GM12875 (cell line): ENCODE measurements at regions not wholly inside any gene's neighbourhood (a gene's known extent, or its start where the extent isn't known, plus 50 kb on each side); places are given as distances from the start of the nearest gene placed in this dataset.

Experiments used
- H3K4me3 ChIP-seq: one replicate; pipeline ENCODE4 v1.5.1; 2011; ENCODE audit warnings: low read depth, low read length, control low read depth
- TF ChIP-seq, protein P1 (sequence below): IDR thresholded peaks from 2 replicates; pipeline ENCODE4 v1.5.1; 2011; ENCODE audit warnings: low read depth, mild to moderate bottlenecking, control low read depth, inconsistent platforms, low read length, moderate library complexity, borderline replicate concordance; ENCODE audit not compliant: insufficient read depth

- H3K4me3 ChIP-seq: no peak overlapping the region
- TF ChIP-seq, protein P1, sequence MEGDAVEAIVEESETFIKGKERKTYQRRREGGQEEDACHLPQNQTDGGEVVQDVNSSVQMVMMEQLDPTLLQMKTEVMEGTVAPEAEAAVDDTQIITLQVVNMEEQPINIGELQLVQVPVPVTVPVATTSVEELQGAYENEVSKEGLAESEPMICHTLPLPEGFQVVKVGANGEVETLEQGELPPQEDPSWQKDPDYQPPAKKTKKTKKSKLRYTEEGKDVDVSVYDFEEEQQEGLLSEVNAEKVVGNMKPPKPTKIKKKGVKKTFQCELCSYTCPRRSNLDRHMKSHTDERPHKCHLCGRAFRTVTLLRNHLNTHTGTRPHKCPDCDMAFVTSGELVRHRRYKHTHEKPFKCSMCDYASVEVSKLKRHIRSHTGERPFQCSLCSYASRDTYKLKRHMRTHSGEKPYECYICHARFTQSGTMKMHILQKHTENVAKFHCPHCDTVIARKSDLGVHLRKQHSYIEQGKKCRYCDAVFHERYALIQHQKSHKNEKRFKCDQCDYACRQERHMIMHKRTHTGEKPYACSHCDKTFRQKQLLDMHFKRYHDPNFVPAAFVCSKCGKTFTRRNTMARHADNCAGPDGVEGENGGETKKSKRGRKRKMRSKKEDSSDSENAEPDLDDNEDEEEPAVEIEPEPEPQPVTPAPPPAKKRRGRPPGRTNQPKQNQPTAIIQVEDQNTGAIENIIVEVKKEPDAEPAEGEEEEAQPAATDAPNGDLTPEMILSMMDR: no peak
Observed at GRCh38 chr14:101150039-101150610, 246.6 kb upstream of the RTL1 start.

DNA sequence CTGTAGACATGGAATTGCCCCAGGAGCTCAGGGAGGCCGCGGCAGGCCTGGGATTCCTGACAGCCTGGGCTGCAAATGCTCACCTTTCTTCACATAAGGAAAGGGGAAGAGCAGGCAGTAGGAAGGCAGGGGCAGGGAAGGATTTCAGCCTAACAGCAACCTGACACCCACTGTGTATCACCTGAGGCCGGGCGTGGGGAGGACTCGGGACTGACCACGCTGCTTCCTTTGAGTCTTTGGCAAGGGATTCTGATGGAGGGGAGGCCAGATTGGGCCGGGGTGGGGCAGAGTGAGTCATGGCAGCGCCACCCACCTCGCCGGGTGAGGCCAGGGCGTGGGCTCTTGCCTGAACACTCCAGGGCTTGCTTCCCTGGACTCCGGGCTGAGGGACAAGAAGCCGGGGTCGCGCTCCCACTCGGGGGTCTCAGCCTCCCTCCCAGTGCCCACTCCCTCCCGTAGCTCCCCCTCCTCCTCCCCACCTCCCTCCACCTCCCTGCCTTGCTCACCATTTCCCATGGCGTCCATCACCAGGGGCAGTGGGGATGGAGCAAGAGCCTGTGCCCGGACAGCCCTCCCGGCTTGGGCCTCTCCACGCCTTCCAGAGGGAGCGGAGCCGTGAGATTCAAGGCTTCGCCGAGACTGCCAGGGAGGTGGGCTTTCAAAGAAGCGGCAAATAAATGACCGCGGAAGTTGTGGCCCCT lies 247.9 kb upstream of the RTL1 start:
- TF ChIP-seq, protein P1: no peak
- H3K4me3 ChIP-seq: no peak overlapping the region

DNA sequence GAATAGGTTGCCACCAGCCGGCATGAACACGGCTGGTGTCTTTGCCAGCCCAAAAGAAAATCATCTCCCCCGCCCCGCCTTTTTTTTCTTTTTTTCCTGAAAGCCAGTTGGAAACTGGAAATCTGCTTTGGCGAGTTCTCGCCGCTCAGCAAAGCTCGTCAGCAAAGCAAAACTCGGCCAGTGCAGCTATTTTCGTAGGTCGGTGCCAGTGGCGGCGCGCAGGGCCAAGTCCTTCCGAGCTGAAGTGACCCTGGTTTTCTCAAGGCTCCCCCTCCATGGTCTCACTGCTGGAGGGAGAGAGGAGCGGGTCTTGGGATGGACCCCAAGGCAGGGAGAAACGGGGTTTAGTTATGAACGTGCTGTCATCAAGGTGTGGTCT lies 248.4 kb upstream of the RTL1 start:
- H3K4me3 ChIP-seq: no peak overlapping the region
- TF ChIP-seq, protein P1: no peak

- H3K4me3 ChIP-seq: no peak overlapping the region
- TF ChIP-seq, protein P1: no peak
Observed at GRCh38 chr14:101152855-101153254, 249.3 kb upstream of the RTL1 start.

DNA sequence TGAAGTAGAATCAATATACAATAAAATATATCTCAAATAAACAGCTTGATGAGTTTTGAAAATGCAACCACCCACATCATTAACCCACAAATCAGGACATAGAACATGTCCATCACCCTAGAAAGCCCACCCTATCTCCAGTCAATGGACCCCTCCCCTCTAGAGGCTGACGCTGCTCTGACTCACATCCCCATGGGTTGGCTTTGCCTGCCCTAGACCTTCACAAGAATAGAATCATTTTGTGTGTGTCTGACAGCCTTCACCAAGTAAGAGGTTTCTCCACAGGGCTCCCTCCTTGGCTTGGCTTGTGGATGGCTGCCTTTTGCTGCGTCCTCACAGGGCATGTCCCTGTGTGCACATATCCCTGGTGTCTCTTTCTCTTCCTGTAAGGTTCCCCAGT lies 250.2 kb upstream of the RTL1 start:
- TF ChIP-seq, protein P1: no peak
- no peak overlapping the region for H3K4me3 ChIP-seq

DNA sequence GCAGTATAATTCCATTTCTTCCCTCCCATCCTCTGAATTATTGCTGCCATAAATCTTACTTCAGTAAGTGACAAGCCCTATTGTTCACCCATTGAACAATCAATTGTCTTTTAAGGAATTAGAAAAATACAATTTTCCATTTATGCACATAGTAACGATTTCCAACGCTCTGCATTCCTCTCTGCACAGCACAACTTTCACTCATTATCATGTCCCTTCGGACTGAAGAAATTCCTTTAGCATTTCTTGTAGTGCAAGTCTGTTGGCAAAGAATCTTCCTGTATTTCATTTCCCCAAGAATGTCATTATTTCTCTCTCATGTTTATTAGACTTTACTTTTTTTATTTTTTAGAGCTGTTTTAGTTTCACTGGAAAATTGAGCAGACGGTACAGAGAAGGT lies 252.1 kb upstream of the RTL1 start:
- H3K4me3 ChIP-seq: no peak overlapping the region
- TF ChIP-seq, protein P1: no peak

- no peak overlapping the region for H3K4me3 ChIP-seq
- TF ChIP-seq, protein P1: no peak
Observed at GRCh38 chr14:101167428-101167827, 263.9 kb upstream of the RTL1 start.
